ENCODE measurements at regions not wholly inside any gene's neighbourhood (a gene's known extent, or its start where the extent isn't known, plus 50 kb on each side); places are given as distances from the start of the nearest gene placed in this dataset.
"Not testable (repeated sequence)": the region's sequence is repeated elsewhere in the genome, so short reads cannot be mapped to it uniquely, and the experiment has no call there.

GRCh38 chrX:74358013-74358412 lies 54.0 kb downstream of the ZCCHC13 start:
- CTCF ChIA-PET, H3K4me1 Mint-ChIP-seq, H3K36me3 Mint-ChIP-seq, H3K27ac Mint-ChIP-seq, H3K27me3 Mint-ChIP-seq, H3K9me3 Mint-ChIP-seq, H3K4me3 Mint-ChIP-seq, DNase-seq: not testable (repeated sequence)

- DNase-seq, result no peak
- H3K4me3 Mint-ChIP-seq, result no peak overlapping the region
- no peaks in the 10 kb centered on the region for H3K36me3 Mint-ChIP-seq
- no peaks in the 10 kb centered on the region for H3K4me1 Mint-ChIP-seq
- no peaks in the 10 kb centered on the region for H3K9me3 Mint-ChIP-seq
- no peak overlapping the region for H3K27ac Mint-ChIP-seq
- no peaks in the 10 kb centered on the region for H3K27me3 Mint-ChIP-seq
- CTCF ChIA-PET, result no interaction called here
These were observed 57.4 kb upstream of the SLC16A2 start for GRCh38 chrX:74363914-74364313.

DNA sequence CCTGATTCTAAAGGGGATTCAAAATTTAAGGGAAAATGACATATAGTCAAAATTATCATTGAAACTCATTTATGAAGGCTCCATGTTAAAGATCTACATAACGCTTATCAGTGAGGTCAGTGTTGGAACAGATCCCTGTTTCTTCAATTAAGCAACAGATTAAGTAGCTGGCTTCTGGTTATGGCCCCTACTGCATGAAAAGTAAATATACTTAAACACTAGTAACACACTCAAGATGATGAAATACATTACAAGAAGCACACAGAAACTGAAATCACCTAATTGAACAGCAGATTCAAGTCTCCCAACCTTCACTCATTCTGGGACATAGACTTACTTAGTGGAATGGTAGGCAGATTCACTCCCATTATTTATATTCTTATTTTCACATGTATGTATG lies 51.6 kb upstream of the SLC16A2 start:
- no peak for DNase-seq
- CTCF ChIA-PET, result no interaction called here
- no peaks in the 10 kb centered on the region for H3K4me1 Mint-ChIP-seq
- no peaks in the 10 kb centered on the region for H3K36me3 Mint-ChIP-seq
- no peaks in the 10 kb centered on the region for H3K9me3 Mint-ChIP-seq
- H3K4me3 Mint-ChIP-seq, result no peak overlapping the region
- H3K27me3 Mint-ChIP-seq, result no peaks in the 10 kb centered on the region
- H3K27ac Mint-ChIP-seq, result no peak overlapping the region

GRCh38 chrX:74370487-74370886 lies 50.8 kb upstream of the SLC16A2 start:
- DNase-seq, result no peak
- Mint-ChIP-seq H3K36me3 (no peaks in the 10 kb centered on the region), H3K27me3 (no peaks in the 10 kb centered on the region), H3K27ac (no peak overlapping the region), H3K4me3 (no peak overlapping the region), H3K9me3 (no peaks in the 10 kb centered on the region), H3K4me1 (no peaks in the 10 kb centered on the region)
- CTCF ChIA-PET, result no interaction called here

DNA sequence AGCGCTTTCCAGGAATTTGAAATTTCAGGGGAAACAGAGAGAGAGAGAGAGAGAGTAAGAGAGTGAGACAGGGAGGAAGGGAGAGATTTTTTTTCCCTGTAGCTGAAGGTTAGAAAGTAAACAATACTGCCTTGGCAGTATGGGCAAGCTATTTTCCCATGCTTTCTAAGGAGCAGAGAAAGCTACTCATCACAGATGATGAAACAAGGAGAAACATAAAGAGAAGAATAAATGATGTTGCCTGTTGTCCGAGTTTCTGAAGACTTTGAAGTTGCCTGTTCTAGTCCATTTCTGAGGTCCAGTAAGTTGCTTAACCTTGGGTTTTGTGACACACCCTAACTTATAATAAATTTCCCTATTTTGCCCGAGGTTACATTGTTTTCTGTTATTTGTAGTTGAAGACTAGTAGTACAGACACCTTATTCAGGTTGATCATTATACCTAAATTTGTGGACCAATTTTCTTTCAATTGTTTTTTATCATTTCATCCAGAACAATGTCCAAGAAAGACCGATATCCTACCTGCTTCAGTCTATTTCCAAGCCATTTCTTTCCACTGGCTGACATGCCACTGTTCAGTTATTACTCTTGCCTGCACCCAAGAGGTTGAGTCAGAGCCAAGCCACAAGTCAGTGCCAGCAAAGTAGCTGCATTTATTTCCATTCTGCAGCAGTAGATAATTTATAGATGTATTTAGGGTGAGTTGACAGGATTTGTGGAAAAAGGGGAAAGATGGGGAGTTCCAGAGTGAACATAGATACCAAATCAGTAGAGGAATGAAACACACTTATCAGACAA lies 49.7 kb upstream of the SLC16A2 start:
- CTCF ChIA-PET, result interaction anchor here (0.8 to 1.3 kb wide), 2 partner anchors 9 to 11 kb away, joined by 3 to 6 read pairs; no protein-coding TSS in a partner anchor
- DNase-seq, result no peak
- Mint-ChIP-seq H3K4me3 (no peak overlapping the region), H3K36me3 (no peaks in the 10 kb centered on the region), H3K4me1 (no peaks in the 10 kb centered on the region), H3K9me3 (no peaks in the 10 kb centered on the region), H3K27me3 (no peaks in the 10 kb centered on the region), H3K27ac (no peak overlapping the region)
